SK-N-SH treated with all-trans-retinoic acid at 6 μM for 48 hours (cell line): ENCODE measurements at regions not wholly inside any gene's neighbourhood (a gene's known extent, or its start where the extent isn't known, plus 50 kb on each side); places are given as distances from the start of the nearest gene placed in this dataset.

Experiments
- ATAC-seq: fragments of 200-7000 bp; cut with Tn5 transposase; 3 replicates; pipeline ENCODE4 v1.9.1; 2020; ENCODE audit warnings: mild to moderate bottlenecking, moderate library complexity
- ARNTL ChIP-seq: fragments of 450-650 bp; formaldehyde crosslinking; IDR thresholded peaks from 2 replicates; pipeline ENCODE4 v1.5.0; 2020; ENCODE audit warnings: low read depth, mild to moderate bottlenecking, moderate library complexity, borderline replicate concordance
- BACH2 ChIP-seq: fragments of 250-450 bp; sonication (Bioruptor Pico); IDR thresholded peaks from 2 replicates; pipeline ENCODE4 v1.9.0; 2021; ENCODE audit warnings: mild to moderate bottlenecking, borderline replicate concordance
- CSDC2 ChIP-seq: fragments of 250-450 bp; sonication (Bioruptor Pico); IDR thresholded peaks from 2 replicates; pipeline ENCODE4 v1.5.0; 2020; ENCODE audit warnings: mild to moderate bottlenecking, moderate library complexity
- CSRNP3 ChIP-seq: fragments of 250-450 bp; sonication (Bioruptor Pico); IDR thresholded peaks from 2 replicates; pipeline ENCODE4 v1.5.1; 2021; ENCODE audit warnings: mild to moderate bottlenecking, moderate library complexity
- ESRRG ChIP-seq: fragments of 250-450 bp; sonication (Bioruptor Pico); IDR thresholded peaks from 2 replicates; pipeline ENCODE4 v1.6.1; 2021; ENCODE audit warnings: mild to moderate bottlenecking
- GLIS3 ChIP-seq: fragments of 250-450 bp; sonication (Bioruptor Pico); IDR thresholded peaks from 2 replicates; pipeline ENCODE4 v1.5.0; 2020; ENCODE audit warnings: mild to moderate bottlenecking, moderate library complexity
- OSR1 ChIP-seq: fragments of 250-450 bp; sonication (Bioruptor Pico); IDR thresholded peaks from 2 replicates; pipeline ENCODE4 v1.8.0; 2022; ENCODE audit warnings: moderate library complexity, mild to moderate bottlenecking, inconsistent platforms
- PATZ1 ChIP-seq: fragments of 250-450 bp; sonication (Bioruptor Pico); IDR thresholded peaks from 2 replicates; pipeline ENCODE4 v1.8.0; 2020; ENCODE audit warnings: mild to moderate bottlenecking, moderate library complexity, borderline replicate concordance
- POU6F1 ChIP-seq: fragments of 250-450 bp; sonication (Bioruptor Pico); IDR thresholded peaks from 2 replicates; pipeline ENCODE4 v1.8.0; 2021; ENCODE audit warnings: low read depth, mild to moderate bottlenecking, moderate library complexity, borderline replicate concordance
- PPARA ChIP-seq: fragments of 250-450 bp; sonication (Bioruptor Pico); IDR thresholded peaks from 2 replicates; pipeline ENCODE4 v1.5.0; 2020; ENCODE audit warnings: mild to moderate bottlenecking, borderline replicate concordance
- RARB ChIP-seq: fragments of 250-450 bp; sonication (Bioruptor Pico); IDR thresholded peaks from 2 replicates; pipeline ENCODE4 v1.8.0; 2021; ENCODE audit warnings: mild to moderate bottlenecking, moderate library complexity
- SNAI2 ChIP-seq: fragments of 250-450 bp; sonication (Bioruptor Pico); IDR thresholded peaks from 2 replicates; pipeline ENCODE4 v1.5.0; 2020; ENCODE audit warnings: mild to moderate bottlenecking, moderate library complexity
- TOX ChIP-seq: fragments of 250-450 bp; sonication (Bioruptor Pico); IDR thresholded peaks from 2 replicates; pipeline ENCODE4 v1.8.0; 2021; ENCODE audit warnings: mild to moderate bottlenecking, moderate library complexity, borderline replicate concordance
- TSHZ2 ChIP-seq: fragments of 250-450 bp; sonication (Bioruptor Pico); IDR thresholded peaks from 2 replicates; pipeline ENCODE4 v1.5.0; 2020; ENCODE audit warnings: mild to moderate bottlenecking, moderate library complexity
- ZC3H10 ChIP-seq: fragments of 250-450 bp; sonication (Bioruptor Pico); IDR thresholded peaks from 2 replicates; pipeline ENCODE4 v1.5.1; 2021; ENCODE audit warnings: mild to moderate bottlenecking, moderate library complexity
- ZFP3 ChIP-seq: fragments of 250-450 bp; sonication (Bioruptor Pico); IDR thresholded peaks from 2 replicates; pipeline ENCODE4 v1.5.0; 2020; ENCODE audit warnings: mild to moderate bottlenecking, moderate library complexity
- ZFP30 ChIP-seq: fragments of 450-650 bp; formaldehyde crosslinking; IDR thresholded peaks from 2 replicates; pipeline ENCODE4 v1.5.0; 2022; ENCODE audit warnings: mild to moderate bottlenecking, moderate library complexity
- ZNF70 ChIP-seq: fragments of 450-650 bp; formaldehyde crosslinking; IDR thresholded peaks from 2 replicates; pipeline ENCODE4 v1.5.0; 2020; ENCODE audit warnings: mild to moderate bottlenecking, moderate library complexity

- TF ChIP-seq TSHZ2 (CRISPR knock-in tag) = no peak
- TF ChIP-seq CSRNP3 (CRISPR knock-in tag) = no peak
- TF ChIP-seq ZFP3 = no peak
- TF ChIP-seq ZFP30 = no peak
- TF ChIP-seq POU6F1 (CRISPR knock-in tag) = no peak
- no peak for ATAC-seq
Observed at GRCh38 chr16:13864689-13865088, 55.3 kb upstream of the ERCC4 start.

GRCh38 chr16:13866073-13866472 lies 53.9 kb upstream of the ERCC4 start:
- ATAC-seq = peak; percentile 100
- TF ChIP-seq ARNTL (CRISPR knock-in tag) (no peak), BACH2 (CRISPR knock-in tag) (no peak), ZFP30 (no peak), ZNF70 (CRISPR knock-in tag) (no peak), PATZ1 (CRISPR knock-in tag) (no peak), RARB (CRISPR knock-in tag) (no peak), OSR1 (CRISPR knock-in tag) (no peak), TSHZ2 (CRISPR knock-in tag) (no peak), CSRNP3 (CRISPR knock-in tag) (no peak), PPARA (no peak), TOX (CRISPR knock-in tag) (no peak), ZC3H10 (no peak), CSDC2 (CRISPR knock-in tag) (no peak), ESRRG (CRISPR knock-in tag) (no peak), GLIS3 (CRISPR knock-in tag) (no peak), SNAI2 (CRISPR knock-in tag) (no peak), ZFP3 (no peak), POU6F1 (CRISPR knock-in tag) (no peak)
- TF ChIP-seq, all 23 proteins: peak for 0
